ENCODE measurements at regions not wholly inside any gene's neighbourhood (a gene's known extent, or its start where the extent isn't known, plus 50 kb on each side); places are given as distances from the start of the nearest gene placed in this dataset.

GRCh38 chr2:142582317-142582716 is 295.1 kb upstream of the KYNU start:
- Histone ChIP-seq H3K79me2 (ENCODE audit: control insufficient read depth, insufficient read depth, low read length) (no peaks in the 10 kb centered on the region), H3K4me2 (ENCODE audit: extremely low read depth, insufficient read depth, low read length) (no peak overlapping the region), H4K20me1 (ENCODE audit: control insufficient read depth, extremely low read depth, insufficient read depth, low read length) (no peaks in the 10 kb centered on the region), H2AFZ (ENCODE audit: low read length) (no peak overlapping the region), H3K4me1 (ENCODE audit: control insufficient read depth, extremely low read depth, insufficient read depth, low read length) (no peaks in the 10 kb centered on the region), H3K27ac (ENCODE audit: insufficient read depth, low read length) (no peak overlapping the region), H3K27me3 (ENCODE audit: control insufficient read depth, insufficient read depth, low read length) (no peaks in the 10 kb centered on the region), H3K36me3 (ENCODE audit: control insufficient read depth, insufficient read depth, low read length) (no peaks in the 10 kb centered on the region), H3K4me3 (replicated peaks in 1 of 4; ENCODE audit: control extremely low read depth in 1 of 4, insufficient read depth in 1 of 4, low read depth in 3 of 4, low read length in 4 of 4) (no peak overlapping the region), H3K9me3 (ENCODE audit: control insufficient read depth, insufficient read depth, low read depth, low read length) (no peaks in the 10 kb centered on the region), H3K9ac (ENCODE audit: insufficient read depth, low read length) (no peak overlapping the region)
- DNase-seq (ENCODE audit: low read depth in 2 of 2): no peak
- TF ChIP-seq CTCF (conservative IDR thresholded peaks at IDR 0.05 in 1 of 2, IDR thresholded peaks at IDR 0.05 in 1 of 2; ENCODE audit: low read depth in 1 of 2, low read length in 2 of 2): peak in 1 of 2 donors; percentile 5
- TF ChIP-seq EZH2 (IDR thresholded peaks at IDR 0.05; ENCODE audit: low read length, missing control alignments): no peak

- Histone ChIP-seq H3K4me1 (ENCODE audit: control insufficient read depth, extremely low read depth, insufficient read depth, low read length) (no peaks in the 10 kb centered on the region), H3K27me3 (ENCODE audit: control insufficient read depth, insufficient read depth, low read length) (no peaks in the 10 kb centered on the region), H3K9ac (ENCODE audit: insufficient read depth, low read length) (no peak overlapping the region)
Observed at GRCh38 chr2:142581491-142581890, 296.0 kb upstream of the KYNU start.

GRCh38 chr2:142580691-142581090 is 296.8 kb upstream of the KYNU start:
- Histone ChIP-seq H3K4me1 (ENCODE audit: control insufficient read depth, extremely low read depth, insufficient read depth, low read length) (no peaks in the 10 kb centered on the region), H3K27ac (ENCODE audit: insufficient read depth, low read length) (no peak overlapping the region), H3K9ac (ENCODE audit: insufficient read depth, low read length) (no peak overlapping the region), H2AFZ (ENCODE audit: low read length) (no peak overlapping the region), H3K27me3 (ENCODE audit: control insufficient read depth, insufficient read depth, low read length) (no peaks in the 10 kb centered on the region), H3K9me3 (ENCODE audit: control insufficient read depth, insufficient read depth, low read depth, low read length) (no peaks in the 10 kb centered on the region), H3K79me2 (ENCODE audit: control insufficient read depth, insufficient read depth, low read length) (no peaks in the 10 kb centered on the region), H4K20me1 (ENCODE audit: control insufficient read depth, extremely low read depth, insufficient read depth, low read length) (no peaks in the 10 kb centered on the region), H3K4me3 (replicated peaks in 1 of 4; ENCODE audit: control extremely low read depth in 1 of 4, insufficient read depth in 1 of 4, low read depth in 3 of 4, low read length in 4 of 4) (no peak overlapping the region), H3K4me2 (ENCODE audit: extremely low read depth, insufficient read depth, low read length) (no peak overlapping the region), H3K36me3 (ENCODE audit: control insufficient read depth, insufficient read depth, low read length) (no peaks in the 10 kb centered on the region)
- no peak for TF ChIP-seq EZH2 (IDR thresholded peaks at IDR 0.05; ENCODE audit: low read length, missing control alignments)
- no peak for TF ChIP-seq CTCF (conservative IDR thresholded peaks at IDR 0.05 in 1 of 2, IDR thresholded peaks at IDR 0.05 in 1 of 2; ENCODE audit: low read depth in 1 of 2, low read length in 2 of 2)
- DNase-seq (ENCODE audit: low read depth in 2 of 2): no peak

More at GRCh38 chr2:142581491-142581890, 296.0 kb upstream of the KYNU start:
- H3K9me3 ChIP-seq (ENCODE audit: control insufficient read depth, insufficient read depth, low read depth, low read length): no peaks in the 10 kb centered on the region
- no peak overlapping the region for H3K4me2 ChIP-seq (ENCODE audit: extremely low read depth, insufficient read depth, low read length)
- H3K27ac ChIP-seq (ENCODE audit: insufficient read depth, low read length): no peak overlapping the region
- no peak for TF ChIP-seq CTCF (conservative IDR thresholded peaks at IDR 0.05 in 1 of 2, IDR thresholded peaks at IDR 0.05 in 1 of 2; ENCODE audit: low read depth in 1 of 2, low read length in 2 of 2)
- no peak for TF ChIP-seq EZH2 (IDR thresholded peaks at IDR 0.05; ENCODE audit: low read length, missing control alignments)
- no peak for DNase-seq (ENCODE audit: low read depth in 2 of 2)
- H4K20me1 ChIP-seq (ENCODE audit: control insufficient read depth, extremely low read depth, insufficient read depth, low read length): no peaks in the 10 kb centered on the region
- H3K36me3 ChIP-seq (ENCODE audit: control insufficient read depth, insufficient read depth, low read length): no peaks in the 10 kb centered on the region
- H3K4me3 ChIP-seq (replicated peaks in 1 of 4; ENCODE audit: control extremely low read depth in 1 of 4, insufficient read depth in 1 of 4, low read depth in 3 of 4, low read length in 4 of 4): no peak overlapping the region
- H3K79me2 ChIP-seq (ENCODE audit: control insufficient read depth, insufficient read depth, low read length): no peaks in the 10 kb centered on the region
- no peak overlapping the region for H2AFZ ChIP-seq (ENCODE audit: low read length)
